CD4-positive, CD25-positive, alpha-beta regulatory T cell (primary cell): ENCODE measurements at regions not wholly inside any gene's neighbourhood (a gene's known extent, or its start where the extent isn't known, plus 50 kb on each side); places are given as distances from the start of the nearest gene placed in this dataset.

Experiments used
- ATAC-seq, 2 donors: fragments of 150-1000 bp; cut with Tn5 transposase; one replicate each; pipeline ENCODE4 v1.10.0; 2021; ENCODE audit warnings: low read depth in 2 of 2, moderate number of reproducible peaks in 2 of 2, moderate library complexity in 1 of 2
- DNase-seq, 3 donors: peaks; one replicate each; pipeline versions ENCODE4 v3.0.0 to v3.0.0-alpha.2; 2012 to 2022; ENCODE audit warnings: mixed read lengths in 1 of 3
- H3K27ac ChIP-seq: one replicate; pipeline ENCODE4 v1.7.0; 2013; ENCODE audit warnings: mild to moderate bottlenecking, low read length; ENCODE audit not compliant: insufficient read depth, poor library complexity, severe bottlenecking
- H3K27me3 ChIP-seq: one replicate; pipeline ENCODE4 v1.7.0; 2013; ENCODE audit warnings: low read length; ENCODE audit not compliant: control insufficient read depth, insufficient read depth
- H3K36me3 ChIP-seq: one replicate; pipeline ENCODE4 v1.7.0; 2013; ENCODE audit warnings: mild to moderate bottlenecking, low read length, moderate library complexity; ENCODE audit not compliant: control insufficient read depth, insufficient read depth
- H3K4me1 ChIP-seq: 2 replicates; pipeline ENCODE4 v1.7.0; 2013; ENCODE audit warnings: mild to moderate bottlenecking, low read length; ENCODE audit not compliant: insufficient read depth, control insufficient read depth, poor library complexity, severe bottlenecking
- H3K4me3 ChIP-seq: one replicate; pipeline ENCODE4 v1.7.0; 2013; ENCODE audit warnings: low read depth, mild to moderate bottlenecking, low read length, moderate library complexity
- H3K9me3 ChIP-seq, 2 experiments: 1 replicate in 1 of 2; 2 replicates in 1 of 2; pipeline ENCODE4 v1.7.0; 2013; ENCODE audit warnings: low read length in 2 of 2, mild to moderate bottlenecking in 1 of 2, moderate library complexity in 1 of 2; ENCODE audit not compliant: control insufficient read depth in 2 of 2
- H3K27ac Mint-ChIP-seq, 3 donors: one replicate each; pipeline ENCODE4 v1.8.0; 2020 to 2022; ENCODE audit warnings: mild to moderate bottlenecking in 3 of 3, mixed read lengths in 3 of 3, moderate library complexity in 2 of 3
- H3K27me3 Mint-ChIP-seq: one replicate; pipeline ENCODE4 v1.8.0; 2022; ENCODE audit warnings: mild to moderate bottlenecking, mixed read lengths
- H3K36me3 Mint-ChIP-seq: one replicate; pipeline ENCODE4 v1.8.0; 2020; ENCODE audit warnings: mixed read lengths
- H3K4me1 Mint-ChIP-seq, 4 donors: one replicate each; pipeline ENCODE4 v1.8.0; 2020 to 2022; ENCODE audit warnings: mixed read lengths in 4 of 4, mild to moderate bottlenecking in 1 of 4
- H3K4me3 Mint-ChIP-seq, 4 donors: one replicate each; pipeline ENCODE4 v1.8.0; 2020 to 2022; ENCODE audit warnings: mild to moderate bottlenecking in 4 of 4, mixed read lengths in 4 of 4, moderate library complexity in 3 of 4
- H3K9me3 Mint-ChIP-seq, 7 donors: one replicate each; pipeline ENCODE4 v1.8.0; 2020 to 2022; ENCODE audit warnings: mixed read lengths in 7 of 7, mild to moderate bottlenecking in 3 of 7, moderate library complexity in 2 of 7

DNA sequence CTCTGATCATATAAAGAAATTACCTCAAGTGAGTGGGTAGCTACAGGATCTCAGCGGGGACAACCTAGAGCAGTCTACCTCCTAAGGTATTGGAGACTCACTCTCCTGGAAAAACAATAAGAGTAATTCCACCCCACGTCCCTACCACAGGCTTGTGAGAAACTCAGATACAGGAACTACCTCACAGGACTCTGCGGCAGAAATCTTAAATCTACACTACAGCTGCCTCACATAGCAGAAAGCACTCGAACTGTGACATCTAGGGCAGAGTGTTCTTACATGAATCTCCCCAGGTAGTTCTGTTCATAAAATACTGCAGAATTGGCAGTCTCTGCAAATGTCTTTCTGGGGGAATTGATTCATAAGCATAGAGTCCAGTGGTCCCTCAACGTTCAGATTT is 382.9 kb upstream of the IL12A start:
- ATAC-seq = no peak

DNA sequence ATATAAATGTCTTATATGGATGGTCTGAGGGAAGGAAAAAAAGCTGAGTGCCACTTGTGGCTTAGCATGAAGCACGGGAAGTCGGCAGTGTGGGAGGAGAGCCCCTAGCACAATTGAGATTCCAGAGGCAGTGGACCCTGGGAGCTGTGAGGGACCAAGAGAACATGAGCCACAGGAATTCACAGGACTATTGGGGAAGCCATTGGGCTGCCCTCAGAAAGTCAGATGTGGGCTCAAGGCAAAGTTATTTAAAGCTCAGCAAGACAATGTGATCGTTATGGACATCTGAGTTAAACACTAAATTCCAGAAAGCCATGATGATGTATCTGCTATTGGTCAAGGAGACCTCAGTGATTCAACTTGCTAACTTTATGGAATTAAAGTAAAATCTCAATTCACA is 380.8 kb upstream of the IL12A start:
- Mint-ChIP-seq H3K27ac (no peak overlapping the region), H3K4me3 (no peak overlapping the region), H3K36me3 (no peaks in the 10 kb centered on the region), H3K4me1 (no peaks in the 10 kb centered on the region), H3K27me3 (no peaks in the 10 kb centered on the region), H3K9me3 (peaks cover 0 to 4% (median 0%) of the 10 kb centered on the region in 7 donors)
- no peak for ATAC-seq
- H3K4me3 ChIP-seq = no peak overlapping the region
- no peak overlapping the region for H3K27ac ChIP-seq
- H3K36me3 ChIP-seq = no peaks in the 10 kb centered on the region
- no peak for DNase-seq
- H3K4me1 ChIP-seq = no peaks in the 10 kb centered on the region
- no peaks in the 10 kb centered on the region for H3K27me3 ChIP-seq
- no peaks in the 10 kb centered on the region for H3K9me3 ChIP-seq

More for the DNA sequence above, 382.9 kb upstream of the IL12A start:
- Histone ChIP-seq H3K9me3 (peaks cover 0 to 5% of the 10 kb centered on the region in 2 experiments), H3K4me3 (no peak overlapping the region), H3K36me3 (no peaks in the 10 kb centered on the region), H3K27ac (no peak overlapping the region), H3K27me3 (no peaks in the 10 kb centered on the region), H3K4me1 (no peaks in the 10 kb centered on the region)
- no peaks in the 10 kb centered on the region for H3K4me1 Mint-ChIP-seq
- H3K27ac Mint-ChIP-seq = no peak overlapping the region
- DNase-seq = no peak
- no peak overlapping the region for H3K4me3 Mint-ChIP-seq
- no peaks in the 10 kb centered on the region for H3K36me3 Mint-ChIP-seq
- peaks cover 0 to 7% (median 0%) of the 10 kb centered on the region in 7 donors for H3K9me3 Mint-ChIP-seq
- no peaks in the 10 kb centered on the region for H3K27me3 Mint-ChIP-seq

DNA sequence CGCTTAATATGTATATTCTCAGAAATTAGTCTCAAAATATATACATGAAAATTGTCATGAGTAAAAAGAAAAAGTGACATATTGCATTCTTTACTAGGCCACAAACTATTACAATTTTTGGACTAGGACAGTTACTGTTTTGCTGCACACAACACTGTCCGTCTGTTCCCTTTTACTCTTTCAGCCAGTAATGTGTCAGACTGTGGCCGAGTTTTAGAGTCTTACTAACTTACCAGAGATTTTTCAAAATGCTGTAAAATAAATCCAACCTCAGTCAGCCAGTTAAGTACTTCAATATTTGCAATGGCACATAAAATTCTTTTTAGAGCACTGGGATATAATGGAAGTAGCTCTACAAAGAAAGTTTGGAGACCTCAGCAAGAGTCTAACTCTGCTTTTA is 380.3 kb upstream of the IL12A start:
- Mint-ChIP-seq H3K4me3 (no peak overlapping the region), H3K9me3 (peaks cover 0 to 4% (median 0%) of the 10 kb centered on the region in 7 donors), H3K36me3 (no peaks in the 10 kb centered on the region), H3K27ac (no peak overlapping the region), H3K27me3 (no peaks in the 10 kb centered on the region), H3K4me1 (no peaks in the 10 kb centered on the region)
- Histone ChIP-seq H3K27ac (no peak overlapping the region), H3K4me3 (no peak overlapping the region), H3K36me3 (no peaks in the 10 kb centered on the region), H3K27me3 (no peaks in the 10 kb centered on the region), H3K4me1 (no peaks in the 10 kb centered on the region), H3K9me3 (no peaks in the 10 kb centered on the region)
- ATAC-seq (no peak), DNase-seq (no peak)

DNA sequence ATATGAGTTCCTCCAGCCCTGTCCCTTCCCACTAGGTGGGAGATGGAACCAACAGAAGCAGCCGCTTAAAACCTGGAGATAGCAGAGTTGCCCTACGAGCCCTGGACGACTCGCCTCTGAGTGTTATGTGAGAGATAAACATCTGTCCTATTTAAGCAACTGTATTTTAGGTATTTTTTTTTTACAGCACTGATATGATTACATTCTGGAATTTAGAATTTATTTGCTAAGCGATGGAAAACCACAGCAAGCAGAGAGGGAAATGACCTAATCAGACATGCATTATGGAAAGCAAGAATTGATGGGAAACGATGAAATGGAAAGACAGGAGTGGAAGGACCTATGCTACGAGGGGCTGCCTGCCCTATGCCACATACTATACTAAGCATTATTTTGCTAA is 379.0 kb upstream of the IL12A start:
- H3K36me3 ChIP-seq = no peaks in the 10 kb centered on the region
- DNase-seq = no peak
- no peaks in the 10 kb centered on the region for H3K4me1 ChIP-seq
- no peak overlapping the region for H3K27ac ChIP-seq
- H3K4me1 Mint-ChIP-seq = no peaks in the 10 kb centered on the region
- H3K36me3 Mint-ChIP-seq = no peaks in the 10 kb centered on the region
- no peaks in the 10 kb centered on the region for H3K27me3 Mint-ChIP-seq
- peaks cover 0 to 6% (median 0%) of the 10 kb centered on the region in 7 donors for H3K9me3 Mint-ChIP-seq
- H3K27ac Mint-ChIP-seq = no peak overlapping the region
- ATAC-seq = no peak
- H3K9me3 ChIP-seq = no peaks in the 10 kb centered on the region
- H3K4me3 ChIP-seq = no peak overlapping the region
- H3K27me3 ChIP-seq = no peaks in the 10 kb centered on the region
- no peak overlapping the region for H3K4me3 Mint-ChIP-seq

DNA sequence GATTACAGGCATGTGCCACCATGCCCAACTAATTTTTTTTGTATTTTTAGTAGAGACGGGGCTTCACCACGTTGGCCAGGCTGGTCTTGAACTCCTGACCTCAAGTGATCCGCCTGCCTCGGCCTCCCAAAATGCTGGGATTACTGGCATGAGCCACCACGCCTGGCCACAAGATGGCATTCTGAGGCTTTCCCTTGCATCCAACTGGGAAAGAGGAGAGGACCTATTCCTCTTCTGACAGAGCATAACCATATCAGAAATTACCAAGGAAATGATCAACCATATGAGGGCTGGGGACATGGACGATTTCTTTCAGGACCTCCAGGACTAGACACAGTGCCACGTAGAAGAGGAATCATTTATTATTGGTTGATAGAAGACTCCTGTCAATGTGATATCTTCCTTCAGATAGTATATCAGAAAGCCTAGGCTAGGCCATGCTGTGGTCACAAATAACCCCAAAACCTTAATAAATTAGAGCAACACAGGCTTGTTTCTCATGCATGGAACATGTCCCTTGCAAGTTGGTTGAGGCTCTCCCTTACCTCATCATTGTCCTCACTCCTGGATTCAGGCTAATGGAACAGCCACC is 372.3 kb upstream of the IL12A start:
- H3K27me3 ChIP-seq = no peaks in the 10 kb centered on the region
- no peaks in the 10 kb centered on the region for H3K36me3 Mint-ChIP-seq
- H3K4me1 Mint-ChIP-seq = no peaks in the 10 kb centered on the region
- no peak overlapping the region for H3K27ac ChIP-seq
- DNase-seq (no peak), ATAC-seq (no peak)
- no peaks in the 10 kb centered on the region for H3K9me3 ChIP-seq
- H3K36me3 ChIP-seq = no peaks in the 10 kb centered on the region
- no peak overlapping the region for H3K4me3 ChIP-seq
- H3K27ac Mint-ChIP-seq = no peak overlapping the region
- peaks cover 5% of the 10 kb centered on the region for H3K27me3 Mint-ChIP-seq
- no peak overlapping the region for H3K4me3 Mint-ChIP-seq
- peaks cover 0 to 5% (median 0%) of the 10 kb centered on the region in 7 donors for H3K9me3 Mint-ChIP-seq
- H3K4me1 ChIP-seq = no peaks in the 10 kb centered on the region

DNA sequence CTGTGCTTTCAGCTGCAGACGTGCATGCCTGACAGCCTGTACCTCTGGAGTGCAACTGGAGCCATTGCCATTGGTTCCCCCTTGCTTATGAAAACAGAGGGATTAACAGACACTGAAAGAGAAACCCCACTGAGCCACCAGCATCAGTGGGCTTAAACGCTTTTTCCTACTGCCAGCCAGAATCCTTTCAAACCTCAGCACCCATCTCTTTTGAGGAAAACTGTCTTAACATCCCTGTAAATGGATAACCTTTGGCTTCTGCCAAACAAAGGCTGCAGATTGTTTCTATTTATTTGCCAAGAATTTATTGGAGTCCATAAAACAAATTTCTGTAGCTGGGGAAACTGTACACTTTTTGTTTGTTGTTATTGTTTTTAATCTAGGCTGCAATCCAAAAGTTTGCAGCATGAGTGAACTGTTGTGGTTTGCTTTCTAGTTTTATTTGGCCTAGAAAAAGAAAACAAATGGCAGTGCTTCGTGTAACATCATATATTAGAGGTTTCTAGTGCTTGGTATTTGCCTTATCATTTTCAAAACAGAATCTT is 369.2 kb upstream of the IL12A start:
- peaks cover 5% of the 10 kb centered on the region for H3K27me3 Mint-ChIP-seq
- H3K4me1 Mint-ChIP-seq = no peaks in the 10 kb centered on the region
- Histone ChIP-seq H3K36me3 (no peaks in the 10 kb centered on the region), H3K9me3 (no peaks in the 10 kb centered on the region), H3K4me3 (no peak overlapping the region), H3K27me3 (no peaks in the 10 kb centered on the region), H3K4me1 (no peaks in the 10 kb centered on the region), H3K27ac (no peak overlapping the region)
- H3K27ac Mint-ChIP-seq = no peak overlapping the region
- ATAC-seq (no peak), DNase-seq (no peak)
- H3K9me3 Mint-ChIP-seq = peaks cover 0 to 5% (median 0%) of the 10 kb centered on the region in 7 donors
- H3K4me3 Mint-ChIP-seq = no peak overlapping the region
- no peaks in the 10 kb centered on the region for H3K36me3 Mint-ChIP-seq

DNA sequence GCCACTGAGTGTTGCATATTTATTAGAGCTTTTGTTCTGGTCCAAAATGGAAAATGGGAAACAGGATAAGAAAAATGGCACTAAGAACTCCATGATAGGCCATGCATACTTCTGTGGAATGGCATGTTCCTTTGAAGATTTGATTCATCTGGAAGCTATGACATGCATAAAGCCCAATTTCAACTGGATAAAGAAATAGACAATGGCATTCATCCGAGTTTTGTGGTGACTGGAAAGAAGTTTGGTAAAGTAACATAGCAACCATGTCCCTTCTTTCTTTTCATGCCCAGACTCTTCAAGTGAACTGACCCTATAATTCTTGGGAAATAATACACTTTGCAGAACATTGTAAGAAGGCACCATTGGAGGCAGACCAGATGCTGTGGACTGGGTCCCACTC is 368.4 kb upstream of the IL12A start:
- no peak for ATAC-seq
- H3K27me3 ChIP-seq = no peaks in the 10 kb centered on the region
- H3K4me1 Mint-ChIP-seq = no peaks in the 10 kb centered on the region

DNA sequence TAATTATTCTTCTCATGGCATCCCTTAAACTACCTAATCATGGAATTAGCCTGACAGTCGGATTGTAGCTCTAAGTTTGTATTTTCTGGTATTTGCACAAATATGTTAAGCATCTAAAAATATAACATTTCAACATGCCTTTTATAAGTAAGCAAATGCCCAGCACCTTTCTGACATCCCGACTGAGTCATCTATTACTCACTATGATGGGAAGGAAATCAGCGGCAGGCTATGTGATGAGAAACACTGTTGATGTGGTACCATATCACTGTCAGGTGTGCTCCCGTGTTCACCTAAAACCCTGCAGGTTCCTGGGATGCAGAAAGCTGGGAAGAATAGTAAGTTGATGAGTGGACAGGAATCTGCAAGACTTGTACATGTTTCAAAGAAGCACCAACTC is 367.8 kb upstream of the IL12A start:
- no peaks in the 10 kb centered on the region for H3K36me3 ChIP-seq
- Mint-ChIP-seq H3K36me3 (no peaks in the 10 kb centered on the region), H3K4me1 (no peaks in the 10 kb centered on the region), H3K9me3 (peaks cover 0 to 5% (median 0%) of the 10 kb centered on the region in 7 donors), H3K4me3 (no peak overlapping the region), H3K27me3 (peaks cover 5% of the 10 kb centered on the region), H3K27ac (no peak overlapping the region)
- H3K27me3 ChIP-seq = no peaks in the 10 kb centered on the region
- no peak overlapping the region for H3K27ac ChIP-seq
- H3K4me3 ChIP-seq = no peak overlapping the region
- DNase-seq (no peak), ATAC-seq (no peak)
- no peaks in the 10 kb centered on the region for H3K4me1 ChIP-seq
- no peaks in the 10 kb centered on the region for H3K9me3 ChIP-seq

More for the DNA sequence above, 368.4 kb upstream of the IL12A start:
- Histone ChIP-seq H3K27ac (no peak overlapping the region), H3K4me3 (no peak overlapping the region), H3K9me3 (no peaks in the 10 kb centered on the region), H3K4me1 (no peaks in the 10 kb centered on the region), H3K36me3 (no peaks in the 10 kb centered on the region)
- Mint-ChIP-seq H3K36me3 (no peaks in the 10 kb centered on the region), H3K27ac (peak overlapping the region in 1 of 3 donors; percentile 35), H3K27me3 (peaks cover 5% of the 10 kb centered on the region), H3K4me3 (no peak overlapping the region), H3K9me3 (peaks cover 0 to 5% (median 0%) of the 10 kb centered on the region in 7 donors)
- DNase-seq = no peak
